H1 (cell line): ENCODE measurements at regions not wholly inside any gene's neighbourhood (a gene's known extent, or its start where the extent isn't known, plus 50 kb on each side); places are given as distances from the start of the nearest gene placed in this dataset.

Experiments used
- CTBP2 ChIP-seq: IDR thresholded peaks from 2 replicates; pipeline ENCODE4 v1.7.0; 2011; ENCODE audit warnings: borderline replicate concordance, mild to moderate bottlenecking, moderate library complexity, mixed read lengths, low read length; ENCODE audit not compliant: insufficient read depth, insufficient read length

DNA sequence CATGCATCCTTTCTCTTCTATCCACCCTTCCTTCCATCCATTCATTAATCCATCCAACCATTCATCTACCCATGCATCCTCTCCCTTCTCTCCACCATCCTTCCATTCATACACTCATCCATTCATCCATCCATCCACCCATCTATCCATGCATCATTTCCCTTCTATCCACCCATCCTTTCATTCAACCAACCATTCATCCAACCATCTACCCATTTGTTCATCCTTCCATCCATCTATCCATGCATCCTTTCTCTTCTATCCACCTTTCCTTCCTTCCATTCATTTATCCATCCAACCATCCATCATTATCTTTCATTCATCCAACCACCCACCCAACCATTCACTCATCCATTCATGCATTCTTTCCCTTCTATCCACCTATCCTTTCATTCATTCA is 188.4 kb downstream of the NPHP4 start (continued):
- TF ChIP-seq CTBP2: no peak
